Smooth muscle cell (in vitro differentiated cells): ENCODE measurements at regions not wholly inside any gene's neighbourhood (a gene's known extent, or its start where the extent isn't known, plus 50 kb on each side); places are given as distances from the start of the nearest gene placed in this dataset.

Experiments used
- DNase-seq: peaks from one replicate; lab custom pipeline; 2025; ENCODE audit not compliant: unreplicated experiment; lab: John Stamatoyannopoulos, UW
- H2AFZ ChIP-seq: fragments of 200-600 bp; sonication (generic); 2 replicates; pipeline ENCODE4 v1.6.0; 2016; ENCODE audit warnings: antibody characterized with exemption, low read depth, mild to moderate bottlenecking
- H3F3A ChIP-seq: fragments of 200-600 bp; sonication (generic); 2 replicates; pipeline ENCODE4 v1.6.0; 2017; ENCODE audit warnings: antibody characterized with exemption, low read depth
- H3K27ac ChIP-seq: fragments of 200-600 bp; sonication (generic); 2 replicates; pipeline ENCODE4 v1.5.1; 2016; ENCODE audit warnings: low read depth, mild to moderate bottlenecking
- H3K27me3 ChIP-seq: fragments of 200-600 bp; sonication (generic); 2 replicates; pipeline ENCODE4 v1.6.1; 2016; ENCODE audit warnings: low read depth, mild to moderate bottlenecking
- H3K36me3 ChIP-seq: fragments of 200-600 bp; sonication (generic); 2 replicates; pipeline ENCODE4 v1.5.1; 2016; ENCODE audit warnings: low read depth
- H3K4me1 ChIP-seq: fragments of 200-600 bp; sonication (generic); 2 replicates; pipeline ENCODE4 v1.5.1; 2016; ENCODE audit warnings: low read depth
- H3K4me2 ChIP-seq: fragments of 200-600 bp; sonication (generic); 2 replicates; pipeline ENCODE4 v1.6.0; 2016; ENCODE audit warnings: mild to moderate bottlenecking
- H3K4me3 ChIP-seq: fragments of 200-600 bp; sonication (generic); 2 replicates; pipeline ENCODE4 v1.5.1; 2016; ENCODE audit warnings: mild to moderate bottlenecking
- H3K79me2 ChIP-seq: fragments of 200-600 bp; sonication (generic); 2 replicates; pipeline ENCODE4 v1.6.0; 2016; ENCODE audit warnings: low read depth, mild to moderate bottlenecking
- H3K9ac ChIP-seq: fragments of 200-600 bp; sonication (generic); 2 replicates; pipeline ENCODE4 v1.6.0; 2016; ENCODE audit warnings: low read depth
- H3K9me3 ChIP-seq: fragments of 200-600 bp; sonication (generic); replicated peaks from 2 replicates; pipeline ENCODE4 v1.5.1; 2016; ENCODE audit warnings: low read depth
- H4K20me1 ChIP-seq: fragments of 200-600 bp; sonication (generic); 2 replicates; pipeline ENCODE4 v1.6.0; 2016; ENCODE audit warnings: low read depth
- CTCF ChIP-seq: fragments of 200-600 bp; sonication (generic); IDR thresholded peaks from 2 replicates; pipeline ENCODE4 v1.5.1; 2017; ENCODE audit warnings: borderline replicate concordance, mild to moderate bottlenecking, antibody characterized with exemption; ENCODE audit not compliant: insufficient read depth, poor library complexity, severe bottlenecking
- WGBS: methylation state at CpG from one replicate; pipeline ENCODE4 v1.1.7; 2016; ENCODE audit warnings: low lambda C conversion rate; 5-methylcytosine and 5-hydroxymethylcytosine counted together

GRCh38 chr4:152079543-152080293, 318.9 kb upstream of the GATB start:
- H3K27ac ChIP-seq, result no peak overlapping the region
- WGBS, result 84% methylated on average over 6 of the region's 6 CpGs
- H3K36me3 ChIP-seq, result no peaks in the 10 kb centered on the region
- H3K27me3 ChIP-seq, result no peaks in the 10 kb centered on the region
- H3K9me3 ChIP-seq, result no peaks in the 10 kb centered on the region
- no peak for DNase-seq
- no peak overlapping the region for H3K9ac ChIP-seq
- H2AFZ ChIP-seq, result no peak overlapping the region
- no peaks in the 10 kb centered on the region for H3K79me2 ChIP-seq
- TF ChIP-seq CTCF, result no peak
- H3K4me2 ChIP-seq, result no peak overlapping the region
- H4K20me1 ChIP-seq, result no peaks in the 10 kb centered on the region
- H3K4me3 ChIP-seq, result no peak overlapping the region
- no peaks in the 10 kb centered on the region for H3F3A ChIP-seq
- no peaks in the 10 kb centered on the region for H3K4me1 ChIP-seq

- Histone ChIP-seq H3K4me2 (no peak overlapping the region), H3K4me1 (no peaks in the 10 kb centered on the region), H3K4me3 (no peak overlapping the region), H4K20me1 (no peaks in the 10 kb centered on the region), H3K9ac (no peak overlapping the region), H3K79me2 (no peaks in the 10 kb centered on the region), H3F3A (no peaks in the 10 kb centered on the region), H3K27ac (no peak overlapping the region), H3K36me3 (no peaks in the 10 kb centered on the region), H3K27me3 (no peaks in the 10 kb centered on the region), H2AFZ (no peak overlapping the region), H3K9me3 (no peaks in the 10 kb centered on the region)
- no peak for TF ChIP-seq CTCF
- no peak for DNase-seq
- WGBS, result 87% methylated on average over 3 of the region's 3 CpGs
These were observed 318.3 kb upstream of the GATB start for GRCh38 chr4:152079079-152079478.

GRCh38 chr4:152077582-152077981, 316.8 kb upstream of the GATB start:
- no peak overlapping the region for H3K4me3 ChIP-seq
- no peak overlapping the region for H3K27ac ChIP-seq
- H3K4me1 ChIP-seq, result peaks cover 4% of the 10 kb centered on the region
- H3K79me2 ChIP-seq, result no peaks in the 10 kb centered on the region
- no peaks in the 10 kb centered on the region for H3F3A ChIP-seq
- no peaks in the 10 kb centered on the region for H3K36me3 ChIP-seq
- no peaks in the 10 kb centered on the region for H3K9me3 ChIP-seq
- 95% methylated on average over 2 of the region's 2 CpGs for WGBS
- H2AFZ ChIP-seq, result no peak overlapping the region
- no peak for TF ChIP-seq CTCF
- no peaks in the 10 kb centered on the region for H4K20me1 ChIP-seq
- H3K9ac ChIP-seq, result no peak overlapping the region
- H3K27me3 ChIP-seq, result no peaks in the 10 kb centered on the region
- no peak for DNase-seq
- H3K4me2 ChIP-seq, result no peak overlapping the region

GRCh38 chr4:152075253-152075928, 314.6 kb upstream of the GATB start:
- Histone ChIP-seq H3K79me2 (no peaks in the 10 kb centered on the region), H4K20me1 (no peaks in the 10 kb centered on the region), H3K27ac (no peak overlapping the region), H3F3A (no peaks in the 10 kb centered on the region), H2AFZ (no peak overlapping the region), H3K9me3 (no peaks in the 10 kb centered on the region), H3K9ac (no peak overlapping the region), H3K27me3 (no peaks in the 10 kb centered on the region), H3K4me1 (peaks cover 4% of the 10 kb centered on the region), H3K4me3 (no peak overlapping the region), H3K36me3 (no peaks in the 10 kb centered on the region), H3K4me2 (no peak overlapping the region)
- DNase-seq, result no peak
- WGBS, result 62% methylated on average over 8 of the region's 8 CpGs
- no peak for TF ChIP-seq CTCF
